KMS-11 (cell line): ENCODE measurements at regions not wholly inside any gene's neighbourhood (a gene's known extent, or its start where the extent isn't known, plus 50 kb on each side); places are given as distances from the start of the nearest gene placed in this dataset.

ENCODE experiments used
- H2AFZ ChIP-seq: fragments of 200-600 bp; sonication (generic); 2 replicates; pipeline ENCODE4 v1.6.1; 2016; ENCODE audit warnings: antibody characterized with exemption, mixed run types, low read depth
- H3K27ac ChIP-seq: fragments of 200-600 bp; sonication (generic); 2 replicates; pipeline ENCODE4 v1.6.1; 2016; ENCODE audit warnings: mild to moderate bottlenecking, mixed run types
- H3K27me3 ChIP-seq: fragments of 200-600 bp; sonication (generic); 2 replicates; pipeline ENCODE4 v1.6.1; 2017; ENCODE audit warnings: mild to moderate bottlenecking, low read depth, mixed run types, moderate library complexity; ENCODE audit not compliant: insufficient read depth
- H3K36me3 ChIP-seq: fragments of 200-600 bp; sonication (generic); 2 replicates; pipeline ENCODE4 v1.6.1; 2017; ENCODE audit warnings: mild to moderate bottlenecking, mixed run types; ENCODE audit not compliant: insufficient read depth
- H3K4me1 ChIP-seq: fragments of 200-600 bp; sonication (generic); 2 replicates; pipeline ENCODE4 v1.6.1; 2016; ENCODE audit warnings: mild to moderate bottlenecking, low read depth, mixed run types; ENCODE audit not compliant: poor library complexity, severe bottlenecking
- H3K4me2 ChIP-seq: fragments of 200-600 bp; sonication (generic); 2 replicates; pipeline ENCODE4 v1.7.0; 2016; ENCODE audit warnings: mild to moderate bottlenecking, mixed run types
- H3K4me3 ChIP-seq: fragments of 200-600 bp; sonication (generic); IDR thresholded peaks from 2 replicates; pipeline ENCODE4 v1.6.1; 2017; ENCODE audit warnings: low read depth, low read length, mixed read lengths; ENCODE audit not compliant: insufficient read depth
- H3K79me2 ChIP-seq: fragments of 200-600 bp; sonication (generic); 2 replicates; pipeline ENCODE4 v1.6.1; 2016; ENCODE audit warnings: low read depth, mixed run types; ENCODE audit not compliant: insufficient read depth
- H3K9ac ChIP-seq: fragments of 200-600 bp; sonication (generic); 2 replicates; pipeline ENCODE4 v1.6.1; 2016; ENCODE audit warnings: mild to moderate bottlenecking, mixed run types
- H4K20me1 ChIP-seq: fragments of 200-600 bp; sonication (generic); 2 replicates; pipeline ENCODE4 v1.6.1; 2016; ENCODE audit warnings: mild to moderate bottlenecking, mixed run types; ENCODE audit not compliant: insufficient read depth
- CTCF ChIP-seq: fragments of 200-600 bp; sonication (generic); conservative IDR thresholded peaks from 2 replicates; pipeline ENCODE4 v1.6.1; 2017; ENCODE audit warnings: low read depth, mild to moderate bottlenecking, antibody characterized with exemption, low read length, moderate library complexity, mixed read lengths

GRCh38 chr1:34286511-34286910 lies 109.8 kb downstream of the C1orf94 start:
- H3K4me3 ChIP-seq, result no peak overlapping the region
- no peak overlapping the region for H3K9ac ChIP-seq
- no peaks in the 10 kb centered on the region for H3K4me1 ChIP-seq
- H4K20me1 ChIP-seq, result no peaks in the 10 kb centered on the region
- no peaks in the 10 kb centered on the region for H3K27me3 ChIP-seq
- H3K27ac ChIP-seq, result no peak overlapping the region
- H2AFZ ChIP-seq, result no peak overlapping the region
- no peak for TF ChIP-seq CTCF
- no peaks in the 10 kb centered on the region for H3K36me3 ChIP-seq
- no peaks in the 10 kb centered on the region for H3K79me2 ChIP-seq
- no peak overlapping the region for H3K4me2 ChIP-seq

GRCh38 chr1:34290831-34291230 lies 114.1 kb downstream of the C1orf94 start:
- no peak overlapping the region for H3K4me3 ChIP-seq
- H4K20me1 ChIP-seq, result no peaks in the 10 kb centered on the region
- no peak overlapping the region for H3K4me2 ChIP-seq
- no peak overlapping the region for H2AFZ ChIP-seq
- no peaks in the 10 kb centered on the region for H3K36me3 ChIP-seq
- no peak overlapping the region for H3K27ac ChIP-seq
- no peaks in the 10 kb centered on the region for H3K4me1 ChIP-seq
- H3K9ac ChIP-seq, result no peak overlapping the region
- H3K79me2 ChIP-seq, result no peaks in the 10 kb centered on the region
- H3K27me3 ChIP-seq, result no peaks in the 10 kb centered on the region
- no peak for TF ChIP-seq CTCF

- H2AFZ ChIP-seq, result no peak overlapping the region
- H4K20me1 ChIP-seq, result no peaks in the 10 kb centered on the region
- no peak overlapping the region for H3K4me3 ChIP-seq
- TF ChIP-seq CTCF, result no peak
- no peaks in the 10 kb centered on the region for H3K4me1 ChIP-seq
- no peaks in the 10 kb centered on the region for H3K79me2 ChIP-seq
- no peaks in the 10 kb centered on the region for H3K27me3 ChIP-seq
- H3K27ac ChIP-seq, result no peak overlapping the region
- H3K9ac ChIP-seq, result no peak overlapping the region
- H3K36me3 ChIP-seq, result no peaks in the 10 kb centered on the region
- H3K4me2 ChIP-seq, result no peak overlapping the region
Measured at GRCh38 chr1:34292472-34292871, 115.8 kb downstream of the C1orf94 start.

GRCh38 chr1:34296059-34296458 lies 119.4 kb downstream of the C1orf94 start:
- H3K27ac ChIP-seq, result no peak overlapping the region
- no peak overlapping the region for H3K4me2 ChIP-seq
- no peak for TF ChIP-seq CTCF
- H3K27me3 ChIP-seq, result no peaks in the 10 kb centered on the region
- H3K4me1 ChIP-seq, result no peaks in the 10 kb centered on the region
- H3K9ac ChIP-seq, result no peak overlapping the region
- H2AFZ ChIP-seq, result no peak overlapping the region
- no peaks in the 10 kb centered on the region for H3K79me2 ChIP-seq
- H4K20me1 ChIP-seq, result no peaks in the 10 kb centered on the region
- no peaks in the 10 kb centered on the region for H3K36me3 ChIP-seq
- H3K4me3 ChIP-seq, result no peak overlapping the region

- Histone ChIP-seq H3K4me2 (no peak overlapping the region), H2AFZ (no peak overlapping the region), H3K9ac (no peak overlapping the region), H4K20me1 (no peaks in the 10 kb centered on the region), H3K27me3 (no peaks in the 10 kb centered on the region), H3K4me3 (no peak overlapping the region), H3K4me1 (no peaks in the 10 kb centered on the region), H3K79me2 (no peaks in the 10 kb centered on the region), H3K27ac (no peak overlapping the region), H3K36me3 (no peaks in the 10 kb centered on the region)
- TF ChIP-seq CTCF, result no peak
Measured at GRCh38 chr1:34302798-34303197, 126.1 kb downstream of the C1orf94 start.
